HG03108 (cell line): ENCODE measurements at regions not wholly inside any gene's neighbourhood (a gene's known extent, or its start where the extent isn't known, plus 50 kb on each side); places are given as distances from the start of the nearest gene placed in this dataset.
"Not testable (repeated sequence)": the region's sequence is repeated elsewhere in the genome, so short reads cannot be mapped to it uniquely, and the experiment has no call there.

Experiments used
- ATAC-seq: cut with Tn5 transposase; IDR thresholded peaks from one replicate; pipeline ENCODE4 v1.9.1; 2021; ENCODE audit warnings: moderate library complexity; ENCODE audit not compliant: unreplicated experiment

DNA sequence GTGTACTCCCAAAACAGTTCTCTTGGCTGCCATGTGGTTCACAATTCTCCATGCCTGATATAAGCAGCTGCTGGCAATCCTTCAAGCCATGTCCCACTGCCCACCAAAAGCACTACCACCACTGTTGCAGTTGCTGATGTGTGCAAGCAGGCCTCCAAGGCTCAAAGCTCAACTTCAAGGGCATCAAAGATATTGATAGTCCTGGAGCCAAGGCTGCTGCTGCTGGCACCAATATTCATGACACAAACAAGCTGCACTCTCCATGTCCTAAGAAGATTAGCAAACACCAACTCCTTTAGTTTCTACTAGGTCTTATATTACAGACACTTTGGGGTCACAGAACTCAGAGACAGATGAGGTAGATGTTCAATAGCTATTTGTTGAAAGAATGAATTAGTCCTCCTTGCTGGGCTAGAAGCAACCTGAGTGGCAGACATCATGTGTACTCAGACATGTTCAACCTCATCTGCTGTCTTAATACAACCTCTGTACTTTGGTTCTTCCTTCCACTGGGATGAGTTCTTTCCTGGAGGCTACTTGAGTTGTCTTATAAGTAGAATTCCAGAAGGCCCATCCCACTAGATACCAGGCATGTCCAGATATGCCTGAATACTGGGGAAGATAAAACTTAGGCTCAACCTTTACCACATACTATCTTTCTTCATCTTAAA lies 104.5 kb upstream of the UGP2 start:
- ATAC-seq = no peak

DNA sequence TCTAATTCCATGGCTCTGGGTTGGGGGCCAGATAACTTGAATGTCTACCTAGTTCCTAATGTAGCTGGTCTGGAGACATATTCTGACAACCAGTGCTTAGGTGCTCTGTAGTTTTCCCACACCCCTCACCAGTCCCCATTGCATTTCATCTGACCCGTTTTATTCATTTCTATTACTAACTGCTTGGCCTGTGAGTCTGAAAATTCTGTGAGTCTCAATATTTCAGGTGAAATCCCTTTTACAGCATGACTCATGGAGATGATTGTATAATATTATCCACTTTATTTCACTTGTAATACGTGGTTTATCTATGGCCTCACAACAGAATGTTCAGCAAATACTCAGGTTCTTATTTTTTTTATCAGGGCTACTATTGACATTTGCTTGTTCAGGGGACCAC lies 103.7 kb upstream of the UGP2 start:
- ATAC-seq = no peak

DNA sequence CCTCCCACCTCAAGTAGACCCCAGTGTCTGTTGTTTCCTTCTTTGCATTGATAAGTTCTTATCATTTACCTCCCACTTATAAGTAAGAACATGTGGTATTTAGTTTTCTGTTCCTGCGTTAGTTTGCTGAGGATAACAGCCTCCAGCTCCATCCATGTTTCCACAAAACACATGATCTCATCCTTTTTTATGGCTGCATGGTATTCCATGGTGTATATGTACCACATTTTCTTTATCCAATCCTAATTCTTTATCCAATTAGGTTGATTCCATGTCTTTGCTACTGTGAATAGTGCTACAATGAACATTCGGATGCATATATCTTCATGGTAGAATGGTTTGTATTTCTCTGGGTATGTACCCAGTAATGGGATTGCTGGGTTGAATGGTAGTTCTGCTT lies 102.5 kb upstream of the UGP2 start:
- ATAC-seq = not testable (repeated sequence)

DNA sequence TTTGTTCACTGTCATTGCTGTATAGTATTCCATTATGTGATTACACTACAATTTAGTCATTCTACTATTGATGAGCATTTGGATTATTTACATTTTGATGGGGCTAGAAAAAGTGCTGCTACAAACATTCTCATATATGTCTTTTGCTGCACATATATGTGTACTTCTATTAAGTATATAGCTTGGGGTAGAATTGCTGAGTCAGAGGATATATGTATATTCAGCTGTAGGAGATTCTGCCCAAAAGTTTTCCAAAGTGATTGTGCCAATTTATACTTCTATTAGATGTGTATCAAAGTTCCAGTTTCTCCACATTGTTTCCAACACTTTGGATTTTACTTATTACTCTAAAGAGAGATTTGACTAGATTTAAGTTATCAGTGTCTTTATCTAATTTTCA lies 101.7 kb upstream of the UGP2 start:
- ATAC-seq = no peak

DNA sequence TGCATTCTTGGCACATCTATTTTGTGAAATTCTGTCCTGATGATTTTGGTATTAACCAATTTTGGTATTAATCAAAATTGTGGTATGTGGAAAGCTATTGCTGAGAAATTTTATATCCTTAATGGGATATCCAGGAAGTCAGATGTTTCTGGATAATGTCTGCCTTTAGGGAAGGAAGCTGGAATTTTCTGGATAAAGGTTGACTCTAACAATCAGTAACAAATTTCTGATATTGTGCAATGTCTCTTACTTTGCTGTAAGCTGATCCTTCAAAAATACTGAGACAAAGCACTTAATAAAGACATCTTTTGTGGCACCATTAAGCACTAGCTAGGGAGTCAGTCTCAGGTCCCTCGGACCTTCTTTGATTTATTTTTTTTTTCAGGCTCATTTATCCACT lies 100.8 kb upstream of the UGP2 start:
- ATAC-seq = no peak

DNA sequence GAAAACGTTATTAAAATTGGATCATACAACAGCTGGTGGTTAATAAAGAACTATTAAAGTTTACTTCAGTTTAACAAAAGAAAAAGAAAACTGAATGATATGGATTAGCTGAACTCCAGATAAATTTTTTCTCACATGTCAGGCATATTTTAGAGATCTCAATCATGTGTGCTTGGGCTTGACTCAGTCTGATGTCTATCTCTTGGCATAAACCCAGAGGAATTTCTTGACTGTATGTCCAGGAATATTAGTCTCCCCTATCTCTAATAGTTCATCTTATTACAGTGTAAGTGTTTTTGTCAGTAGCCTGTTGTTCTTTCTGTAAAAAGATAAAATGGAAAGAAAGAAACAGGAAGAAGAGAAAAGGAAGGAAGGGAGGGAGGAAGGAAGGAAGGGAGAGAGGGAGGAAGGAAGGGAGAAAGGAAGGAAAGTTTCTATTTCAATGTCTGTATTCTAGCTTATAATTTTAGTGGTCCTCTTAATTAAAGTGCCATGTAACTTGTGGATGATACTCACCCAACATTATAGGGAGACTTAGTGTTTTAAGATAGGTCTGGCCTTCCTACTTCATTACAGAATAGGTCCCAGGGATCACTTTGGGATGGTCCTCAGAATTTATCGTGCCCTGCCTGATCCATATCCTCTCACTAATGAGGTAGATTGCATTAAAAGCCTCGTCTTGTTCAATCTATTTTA lies 99.7 kb upstream of the UGP2 start:
- ATAC-seq = no peak

DNA sequence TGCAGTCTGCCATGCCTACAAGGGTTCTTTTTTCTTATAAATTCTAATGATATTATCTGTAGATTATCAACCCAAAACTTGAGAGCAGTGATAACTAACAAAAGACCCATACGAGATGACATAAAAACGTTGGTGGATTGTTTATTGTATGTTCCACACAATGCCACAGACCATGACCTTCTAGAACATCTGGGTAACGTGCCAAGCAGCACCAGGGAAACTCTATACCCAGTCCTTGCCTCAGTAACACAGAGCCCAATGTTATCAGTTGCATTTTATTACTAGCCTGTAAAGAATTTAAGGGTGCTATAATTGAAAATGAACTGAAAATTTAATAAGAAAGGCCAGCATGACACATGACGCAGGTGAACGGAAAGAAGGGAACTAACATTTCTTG lies 99.1 kb upstream of the UGP2 start:
- ATAC-seq = no peak

DNA sequence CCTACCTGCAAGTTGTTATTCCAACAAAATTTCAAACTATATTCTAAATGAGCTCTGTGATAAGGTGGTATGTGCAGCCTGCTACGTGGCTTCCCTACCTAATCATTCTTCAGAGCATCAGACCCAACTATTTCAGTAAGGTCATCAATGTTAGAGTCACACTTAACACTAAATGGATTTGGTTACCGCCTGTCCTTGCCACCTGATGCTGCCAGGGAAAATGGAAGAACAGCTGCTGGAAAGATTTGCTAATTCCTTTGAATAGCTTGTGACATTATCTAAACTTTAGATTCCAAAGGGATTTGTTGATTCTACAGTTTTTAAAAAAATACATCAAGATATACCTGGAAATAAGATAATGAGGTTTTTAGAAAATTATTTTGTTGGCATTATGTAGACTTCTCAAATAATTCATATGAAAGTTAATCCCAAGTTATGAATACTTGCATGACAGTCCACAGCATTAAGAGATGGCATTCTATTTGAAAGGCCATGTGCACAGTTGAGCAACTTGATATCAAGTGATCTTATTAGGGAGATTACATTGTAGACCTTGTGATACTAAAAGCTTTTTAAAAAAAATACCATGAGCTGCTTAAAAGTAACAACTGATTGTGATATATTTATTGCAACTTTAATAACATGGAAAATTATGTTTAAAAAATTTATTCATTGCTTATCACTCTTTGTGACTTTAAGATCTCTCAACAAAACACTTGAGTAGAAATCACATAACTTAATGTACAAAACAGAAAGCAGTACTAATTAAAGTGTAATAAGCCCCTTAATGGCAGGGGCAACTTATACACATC lies 98.3 kb upstream of the UGP2 start:
- ATAC-seq = no peak

DNA sequence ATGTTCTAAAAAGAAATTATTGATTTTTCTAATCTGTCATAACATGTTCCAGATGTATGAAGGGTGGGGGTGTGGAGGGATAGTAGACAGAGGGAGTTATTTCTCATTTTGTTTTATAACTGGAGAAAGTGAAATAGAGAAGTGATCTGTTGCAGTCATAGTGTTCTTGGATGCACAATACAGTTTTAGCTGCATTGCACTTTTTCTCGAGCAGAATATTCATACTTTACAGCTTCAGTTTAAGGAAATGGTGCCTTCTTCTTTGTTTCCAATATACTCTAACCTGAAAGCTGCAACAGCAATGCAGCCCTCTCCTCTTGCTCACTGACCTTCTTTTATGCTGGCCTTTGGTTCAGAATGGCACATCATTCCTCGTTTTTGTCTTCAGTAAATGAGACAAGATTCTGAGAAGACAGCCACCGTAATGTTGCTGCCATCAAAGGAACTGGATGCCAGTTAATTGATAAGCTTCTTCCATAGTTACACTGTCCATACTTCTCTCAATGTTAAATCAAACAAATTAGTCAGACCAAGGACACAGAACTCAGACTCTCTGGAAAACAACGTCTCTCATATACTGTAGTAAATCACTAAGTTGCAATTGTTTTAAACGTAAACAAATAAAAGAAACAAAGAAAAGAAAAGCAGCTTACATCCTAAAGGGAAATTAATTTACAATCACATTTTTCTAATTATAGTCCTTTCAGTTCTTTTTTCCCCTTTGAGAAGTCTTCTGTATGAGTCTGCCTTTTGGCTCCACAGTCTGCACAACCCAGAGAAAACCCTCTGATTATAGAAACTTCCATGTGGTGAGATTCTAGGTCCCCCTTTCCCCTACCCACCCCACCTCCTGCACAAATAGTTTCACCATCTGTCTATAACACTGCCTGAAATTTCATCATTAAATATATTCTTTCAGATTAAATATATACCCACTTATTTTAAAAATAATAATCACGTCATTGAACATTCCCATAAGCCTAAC lies 97.4 kb upstream of the UGP2 start:
- ATAC-seq = no peak

DNA sequence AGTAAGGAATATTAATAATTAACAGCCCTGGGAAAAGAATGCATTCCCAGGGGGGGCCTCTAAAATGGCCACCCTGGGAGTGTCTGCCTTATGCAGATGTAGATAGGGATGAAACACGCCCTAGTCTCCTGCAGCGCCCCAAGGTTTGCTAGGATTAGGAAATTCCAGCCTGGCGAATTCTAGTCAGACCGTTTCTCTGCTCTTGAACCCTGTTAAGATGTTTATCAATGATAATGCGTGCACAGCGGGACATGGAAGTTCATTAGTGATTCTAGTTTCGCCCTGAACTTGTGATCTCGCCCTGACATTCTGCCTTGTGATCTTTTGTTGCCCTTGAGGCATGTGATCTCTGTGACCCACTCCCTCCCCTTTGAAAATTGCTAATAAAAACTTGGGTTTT lies 95.1 kb upstream of the UGP2 start:
- ATAC-seq = not testable (repeated sequence)

DNA sequence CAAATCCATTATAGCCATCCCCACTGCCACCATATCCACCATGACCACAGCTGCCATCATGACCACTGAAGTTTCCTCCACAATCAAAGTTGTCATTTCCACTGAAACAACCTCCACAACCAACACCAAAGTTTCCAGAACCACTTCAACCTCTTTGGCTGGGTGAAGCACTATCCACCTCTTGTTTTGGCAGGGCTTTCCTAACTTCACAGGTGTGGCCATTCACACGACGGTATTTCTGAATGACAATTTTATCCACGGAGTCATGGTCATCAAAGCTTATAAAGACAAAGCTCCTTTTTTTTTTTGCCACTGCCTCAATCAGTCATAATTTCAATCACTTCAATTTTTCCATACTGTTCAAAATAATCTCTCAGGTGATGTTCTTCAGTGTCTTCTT lies 89.8 kb upstream of the UGP2 start:
- no peak for ATAC-seq

DNA sequence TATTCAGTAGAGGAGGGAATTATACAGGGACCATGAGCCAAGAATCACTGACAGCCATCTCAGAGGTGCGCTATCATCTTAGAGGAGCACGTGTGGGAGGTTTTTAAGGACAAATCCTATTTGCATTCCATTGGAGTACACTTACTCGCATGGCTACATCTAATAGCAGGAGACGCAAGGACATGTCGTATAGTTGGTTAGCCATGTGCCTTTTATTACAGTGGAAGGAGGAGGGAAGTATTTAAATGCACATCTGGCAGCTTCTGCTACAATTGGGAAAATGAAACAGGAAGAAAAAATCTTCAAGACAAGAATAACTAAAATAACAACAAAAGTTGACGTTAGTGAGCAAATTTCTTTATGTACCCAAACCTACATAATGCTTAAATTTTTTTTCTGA lies 86.5 kb upstream of the UGP2 start:
- ATAC-seq = no peak

DNA sequence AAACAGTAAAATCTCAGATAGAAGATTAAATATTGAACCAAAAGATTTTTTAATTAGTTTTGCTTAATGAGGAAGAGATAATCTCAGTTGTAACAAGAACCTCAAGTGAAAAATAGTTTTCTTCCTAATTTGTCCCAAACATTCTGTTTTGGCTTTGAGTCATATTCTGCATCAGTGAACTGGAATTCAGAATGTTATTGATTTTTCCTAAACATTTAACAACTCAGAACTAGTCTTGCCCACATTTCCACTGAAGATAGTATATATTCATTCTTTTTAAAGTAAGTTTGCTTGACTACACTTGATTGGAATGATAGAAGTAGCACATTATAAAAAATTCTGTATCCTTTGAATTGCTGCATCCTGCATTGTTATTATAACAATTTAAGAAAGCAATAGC lies 85.7 kb upstream of the UGP2 start:
- ATAC-seq = no peak

DNA sequence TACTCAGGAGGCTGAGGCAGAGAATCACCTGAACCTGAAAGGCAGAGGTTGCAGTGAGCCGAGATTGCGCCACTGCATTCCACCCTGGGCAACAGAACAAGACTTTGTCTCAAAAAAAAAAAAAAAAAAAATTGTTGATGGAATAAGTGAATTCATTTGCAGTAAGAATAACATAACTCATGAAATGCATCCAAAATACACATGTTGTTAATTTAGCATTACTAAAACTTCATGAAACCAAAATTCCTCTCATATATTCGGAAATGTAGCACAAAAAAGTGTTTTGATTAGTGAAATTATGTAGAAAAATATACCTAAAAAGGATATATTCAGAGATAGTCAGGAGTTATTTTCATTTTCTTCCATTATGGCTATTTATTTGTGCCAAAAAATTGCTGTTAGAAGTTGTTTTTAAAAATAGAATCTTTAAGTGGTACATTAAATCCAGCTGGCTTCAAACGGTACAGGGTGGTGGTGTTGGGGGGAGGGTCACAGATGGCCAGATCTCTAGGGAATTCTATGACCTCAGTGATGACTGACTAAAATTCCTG lies 78.2 kb upstream of the UGP2 start:
- ATAC-seq = no peak

DNA sequence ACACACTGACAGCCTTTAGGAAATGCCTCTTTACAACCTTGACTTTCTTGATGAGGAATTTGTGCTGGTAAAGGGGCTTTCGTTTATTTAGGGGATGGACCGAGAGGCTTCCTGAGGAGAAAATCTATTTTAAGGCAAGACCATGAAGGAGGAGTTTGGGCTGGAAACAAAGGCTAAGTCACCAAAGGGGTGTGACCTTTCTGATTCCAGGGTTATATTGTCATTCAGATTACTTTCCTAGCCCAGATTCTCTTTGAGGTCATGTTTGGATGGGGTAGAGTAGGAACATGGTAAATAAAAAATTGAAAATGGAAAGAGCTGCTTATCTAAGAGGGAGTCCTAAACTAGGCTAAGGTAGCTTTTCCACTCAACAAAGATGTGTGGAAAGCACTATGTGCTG lies 77.1 kb upstream of the UGP2 start:
- ATAC-seq = no peak

DNA sequence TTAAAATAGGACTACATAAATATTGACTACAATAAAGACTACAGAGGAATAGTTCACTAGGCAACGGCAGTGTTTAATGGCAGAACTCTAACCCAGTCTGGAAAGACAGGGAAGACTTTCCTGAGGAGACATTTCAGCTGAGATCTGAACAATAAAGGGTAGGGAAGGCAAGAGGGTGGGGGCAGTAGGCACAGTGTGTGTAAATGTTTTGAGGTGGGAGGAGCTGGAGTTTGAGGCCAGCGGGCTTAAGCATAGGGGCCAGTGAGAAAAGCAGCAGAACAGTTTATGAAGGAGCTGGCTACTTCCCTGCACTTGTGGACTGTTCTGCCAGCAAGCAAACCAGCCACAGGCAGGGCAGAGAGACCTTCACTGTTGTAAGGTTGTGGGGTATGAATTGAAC lies 76.6 kb upstream of the UGP2 start:
- no peak for ATAC-seq

DNA sequence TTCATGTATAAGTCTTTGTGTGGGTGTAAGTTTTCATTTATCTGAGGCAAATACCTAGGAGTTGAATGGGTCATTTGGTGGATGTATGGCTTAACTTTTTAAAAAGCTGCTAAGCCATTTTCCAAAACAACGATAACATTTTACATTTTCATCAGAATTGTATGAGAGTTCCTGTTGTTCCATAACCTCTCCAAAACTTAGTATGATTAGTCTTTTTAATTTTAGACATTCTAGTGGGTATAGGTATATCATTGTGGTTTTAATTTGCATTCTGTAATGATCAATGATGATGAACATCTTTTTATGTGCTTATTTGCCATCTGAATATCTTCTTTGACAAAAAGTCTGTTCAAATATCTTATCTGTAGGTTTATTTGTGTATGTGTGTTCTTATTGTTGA lies 74.4 kb upstream of the UGP2 start:
- ATAC-seq = no peak

DNA sequence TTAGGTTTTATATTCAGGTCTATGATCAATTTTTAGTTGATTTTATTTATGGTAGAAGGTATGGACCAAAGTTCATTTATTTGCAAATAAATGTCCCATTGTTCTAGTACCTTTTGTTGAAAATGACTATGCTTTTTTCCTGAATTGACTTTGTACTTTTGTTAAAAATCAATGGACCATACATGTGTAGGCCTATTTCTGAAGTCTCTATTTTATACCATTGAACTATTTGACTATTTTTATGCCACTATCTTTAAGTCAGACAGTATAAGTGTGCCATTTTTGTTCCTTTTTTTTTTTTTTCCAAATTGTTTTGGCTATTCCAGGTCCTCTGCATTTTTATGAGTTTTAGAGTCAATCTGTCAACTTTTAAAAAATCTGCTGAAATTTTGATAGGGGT lies 73.6 kb upstream of the UGP2 start:
- no peak for ATAC-seq

DNA sequence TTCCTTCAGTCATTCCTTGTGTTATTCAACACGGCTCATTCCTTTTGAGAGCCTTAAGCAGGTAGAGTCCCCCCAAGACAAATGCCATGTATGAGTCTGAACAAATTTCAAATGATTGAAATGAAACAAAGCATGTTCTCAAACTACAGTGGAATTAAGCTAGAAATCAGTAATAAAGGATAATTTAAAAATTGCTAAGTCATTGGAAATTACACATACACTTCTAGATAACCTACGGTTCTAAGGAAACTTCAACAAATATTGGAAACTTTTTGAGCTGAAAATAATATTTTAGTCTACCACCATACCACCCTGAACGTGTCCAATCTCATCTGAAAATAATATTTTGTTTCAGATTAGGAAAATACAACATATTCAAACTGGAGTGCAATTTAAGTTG lies 71.8 kb upstream of the UGP2 start:
- ATAC-seq = no peak

DNA sequence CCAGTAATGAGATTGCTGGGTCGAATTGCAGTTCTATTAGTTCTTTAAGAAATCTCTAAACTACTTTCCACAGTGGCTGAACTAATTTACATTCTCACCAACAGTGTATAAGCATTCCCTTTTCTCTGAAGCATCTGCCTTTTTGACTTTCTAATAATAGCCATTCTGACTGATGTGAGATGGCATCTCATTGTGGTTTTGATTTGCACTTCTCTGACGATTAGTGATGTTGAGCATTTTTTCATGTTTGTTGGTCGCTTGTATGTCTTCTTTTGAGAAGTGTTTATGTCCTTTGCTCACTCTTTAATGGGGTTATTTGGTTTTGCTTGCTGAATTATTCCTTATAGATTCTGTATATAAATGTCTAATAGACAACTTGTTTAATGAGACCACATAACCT lies 69.6 kb upstream of the UGP2 start:
- ATAC-seq = no peak

DNA sequence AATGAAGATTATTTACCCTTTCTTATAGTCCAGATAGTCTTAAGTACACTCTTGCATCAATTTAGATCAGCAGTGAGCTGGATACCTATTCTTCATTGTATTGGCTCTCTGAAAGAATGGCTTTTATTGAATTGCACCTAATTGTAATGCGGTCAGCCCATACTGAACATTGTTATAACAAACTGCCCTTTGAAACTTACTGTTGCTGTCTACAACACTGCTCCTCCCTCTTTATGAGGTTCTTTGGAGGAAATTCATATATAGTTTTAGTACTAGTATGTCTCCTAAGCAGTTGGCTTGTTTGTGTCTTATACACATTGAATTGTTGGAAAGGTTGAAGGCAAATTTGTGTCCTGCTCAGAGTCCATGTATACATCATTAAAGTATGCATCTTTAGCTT lies 66.5 kb upstream of the UGP2 start:
- ATAC-seq = no peak
